GM12865 (cell line): ENCODE measurements at regions not wholly inside any gene's neighbourhood (a gene's known extent, or its start where the extent isn't known, plus 50 kb on each side); places are given as distances from the start of the nearest gene placed in this dataset.
"Not testable (repeated sequence)": the region's sequence is repeated elsewhere in the genome, so short reads cannot be mapped to it uniquely, and the experiment has no call there.

Source experiments
- DNase-seq: peaks from one replicate; pipeline ENCODE4 v3.0.0; 2010; ENCODE audit warnings: low read depth
- H3K4me3 ChIP-seq: 2 replicates; pipeline ENCODE4 v1.5.1; 2011; ENCODE audit warnings: mild to moderate bottlenecking, low read depth, low read length, control low read depth
- TF ChIP-seq, protein P1 (sequence below): IDR thresholded peaks from 2 replicates; pipeline ENCODE4 v1.5.1; 2011; ENCODE audit warnings: low read length, control low read depth, low read depth, inconsistent platforms; ENCODE audit not compliant: insufficient read depth; ENCODE audit errors: missing control alignments

DNA sequence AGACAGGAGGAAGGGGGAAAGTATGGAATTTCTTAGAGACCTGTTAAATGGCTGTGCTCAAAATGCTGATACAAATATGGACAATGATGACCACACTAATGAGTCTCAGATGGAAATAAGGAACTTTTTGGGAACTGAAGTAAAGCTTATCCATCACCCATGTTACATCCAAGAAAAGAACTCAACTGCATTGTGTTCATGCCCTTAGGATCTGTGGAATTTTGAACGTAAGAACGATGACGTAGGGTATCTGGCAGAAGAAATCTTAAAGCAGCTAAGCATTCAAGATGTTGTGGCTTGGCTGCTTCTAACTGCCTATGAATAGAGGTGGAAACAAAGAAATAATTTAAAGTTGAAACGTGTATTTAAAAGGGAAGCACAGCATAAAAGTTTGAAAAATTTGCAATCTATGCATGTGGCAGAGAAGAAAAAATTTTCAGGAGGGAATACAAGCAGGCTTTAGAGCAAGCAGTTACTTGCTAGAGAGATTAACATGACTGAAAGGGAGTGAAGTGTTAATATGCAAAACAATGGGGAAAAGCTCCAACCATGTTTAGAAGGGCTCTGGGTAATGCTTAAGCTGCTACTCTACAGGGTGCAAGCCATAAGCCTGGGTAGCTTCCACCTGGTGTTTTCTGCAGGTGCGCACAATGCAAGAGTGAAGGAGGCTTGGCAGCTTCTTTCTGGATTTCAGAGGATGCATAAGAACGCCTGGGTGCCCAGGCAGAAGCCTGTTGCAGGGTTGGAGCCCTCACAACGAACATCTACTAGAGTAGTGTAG, 499.7 kb upstream of the SEMA3D start:
- TF ChIP-seq, protein P1, sequence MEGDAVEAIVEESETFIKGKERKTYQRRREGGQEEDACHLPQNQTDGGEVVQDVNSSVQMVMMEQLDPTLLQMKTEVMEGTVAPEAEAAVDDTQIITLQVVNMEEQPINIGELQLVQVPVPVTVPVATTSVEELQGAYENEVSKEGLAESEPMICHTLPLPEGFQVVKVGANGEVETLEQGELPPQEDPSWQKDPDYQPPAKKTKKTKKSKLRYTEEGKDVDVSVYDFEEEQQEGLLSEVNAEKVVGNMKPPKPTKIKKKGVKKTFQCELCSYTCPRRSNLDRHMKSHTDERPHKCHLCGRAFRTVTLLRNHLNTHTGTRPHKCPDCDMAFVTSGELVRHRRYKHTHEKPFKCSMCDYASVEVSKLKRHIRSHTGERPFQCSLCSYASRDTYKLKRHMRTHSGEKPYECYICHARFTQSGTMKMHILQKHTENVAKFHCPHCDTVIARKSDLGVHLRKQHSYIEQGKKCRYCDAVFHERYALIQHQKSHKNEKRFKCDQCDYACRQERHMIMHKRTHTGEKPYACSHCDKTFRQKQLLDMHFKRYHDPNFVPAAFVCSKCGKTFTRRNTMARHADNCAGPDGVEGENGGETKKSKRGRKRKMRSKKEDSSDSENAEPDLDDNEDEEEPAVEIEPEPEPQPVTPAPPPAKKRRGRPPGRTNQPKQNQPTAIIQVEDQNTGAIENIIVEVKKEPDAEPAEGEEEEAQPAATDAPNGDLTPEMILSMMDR: no peak
- no peak for DNase-seq
- H3K4me3 ChIP-seq: no peak overlapping the region

DNA sequence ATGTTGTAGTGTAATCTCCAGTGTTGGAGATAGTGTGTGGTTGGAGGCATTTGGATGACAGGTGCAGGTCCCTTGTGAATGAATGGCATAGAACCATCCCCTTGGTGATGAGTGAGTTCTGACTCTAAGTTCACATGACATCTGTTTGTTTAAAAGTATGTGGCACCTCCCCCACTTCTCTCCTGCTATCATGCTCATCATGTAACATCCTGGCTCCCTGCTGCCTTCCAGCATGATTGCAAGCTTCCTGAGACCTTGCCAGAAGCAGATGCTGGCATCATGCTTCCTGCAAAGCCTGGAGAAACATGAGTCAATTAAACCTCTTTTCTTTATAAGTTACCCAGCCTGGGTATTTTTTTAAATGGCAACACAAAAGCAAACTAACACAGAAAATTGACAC, 499.0 kb upstream of the SEMA3D start:
- no peak for DNase-seq
- H3K4me3 ChIP-seq: no peak overlapping the region
- TF ChIP-seq, protein P1: no peak

DNA sequence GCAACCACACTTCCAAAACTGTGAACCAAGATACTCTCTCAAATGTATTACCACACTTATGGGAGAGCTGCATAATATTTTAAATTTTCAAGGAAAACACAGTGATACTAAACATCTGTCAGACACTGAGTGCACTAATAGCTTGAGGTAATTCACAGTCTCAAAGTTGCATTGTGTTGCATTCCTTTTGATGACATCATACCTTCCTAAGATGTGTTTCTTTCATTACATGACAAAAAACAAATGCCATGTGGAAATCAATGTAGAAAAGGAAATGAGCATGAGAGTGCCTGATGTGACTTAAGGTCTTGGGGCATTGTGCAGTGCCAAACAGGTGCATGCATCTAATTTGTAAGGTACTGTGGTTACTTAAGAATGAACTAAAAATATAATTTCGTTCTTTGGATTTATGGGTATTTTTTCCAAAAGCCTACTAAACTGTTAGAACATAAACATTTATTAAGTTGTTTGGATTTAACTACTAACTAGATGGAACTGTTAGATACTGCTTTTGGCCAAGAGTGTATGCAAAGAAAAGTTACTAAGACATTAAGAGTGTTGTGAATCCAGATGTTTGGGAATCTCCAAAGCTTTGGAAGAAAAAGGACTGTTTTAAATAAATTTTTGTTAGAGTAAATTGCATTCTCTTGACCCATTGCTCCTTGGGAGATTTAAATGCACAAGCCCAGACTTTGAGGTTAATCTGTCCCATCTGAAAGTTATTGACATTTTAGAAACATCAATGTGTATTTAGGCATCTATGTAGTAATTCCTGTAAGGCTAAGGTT, 496.2 kb upstream of the SEMA3D start:
- TF ChIP-seq, protein P1: no peak
- no peak for DNase-seq

DNA sequence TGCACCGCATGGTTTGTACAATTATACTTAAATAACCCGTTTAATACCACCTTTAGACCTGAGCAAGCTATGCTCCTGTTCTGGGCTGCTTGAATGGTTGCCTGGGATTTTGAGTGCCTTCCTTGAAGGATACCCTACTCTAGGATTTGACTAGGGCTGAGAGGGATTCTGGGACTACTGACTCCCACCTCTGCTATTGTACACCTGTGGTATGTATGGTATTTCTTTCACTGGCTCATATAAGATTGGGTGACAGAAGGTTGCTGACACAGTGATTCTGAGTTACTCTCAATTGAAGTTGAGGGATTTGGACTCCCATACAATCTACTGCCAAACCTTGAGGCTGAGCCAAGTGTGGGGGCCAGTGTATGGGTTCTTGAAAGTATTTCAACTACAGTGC, 494.4 kb upstream of the SEMA3D start:
- TF ChIP-seq, protein P1: no peak
- no peak for DNase-seq
- no peak overlapping the region for H3K4me3 ChIP-seq

More for the DNA sequence above, 496.2 kb upstream of the SEMA3D start:
- H3K4me3 ChIP-seq: no peak overlapping the region

DNA sequence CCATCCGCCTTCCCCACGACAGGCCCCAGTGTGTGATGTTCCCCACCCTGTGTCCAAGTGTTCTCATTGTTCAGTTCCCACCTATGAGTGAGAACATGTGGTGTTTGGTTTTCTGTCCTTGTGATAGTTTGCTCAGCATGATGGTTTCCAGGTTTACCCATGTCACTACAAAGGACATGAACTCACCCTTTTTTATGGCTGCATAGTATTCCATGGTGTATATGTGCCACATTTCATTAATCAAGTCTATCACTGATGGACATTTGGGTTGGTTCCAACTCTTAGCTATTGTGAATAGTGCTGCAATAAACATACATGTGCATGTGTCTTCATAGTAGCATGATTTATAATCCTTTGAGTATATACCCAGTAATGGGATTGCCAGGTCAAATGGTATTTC, 488.2 kb upstream of the SEMA3D start:
- H3K4me3 ChIP-seq, DNase-seq: not testable (repeated sequence)

DNA sequence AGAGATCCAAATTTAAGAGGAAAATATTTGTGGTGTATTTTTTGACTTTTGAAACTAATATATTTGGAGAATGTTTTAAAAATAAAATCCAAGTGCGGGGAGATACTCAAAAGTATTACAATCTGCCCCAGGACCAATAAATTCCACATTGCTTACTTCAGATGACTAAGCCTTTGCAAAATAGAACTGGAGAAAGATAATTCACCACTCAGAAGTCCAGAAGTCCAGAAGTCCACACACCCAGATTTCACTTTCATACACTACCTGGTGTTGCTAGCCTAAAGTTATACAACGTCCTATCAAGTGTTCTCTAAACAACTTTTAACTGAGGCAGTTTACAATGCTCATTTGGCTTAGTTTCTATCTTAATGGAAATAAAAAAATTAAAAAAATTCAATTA, 487.0 kb upstream of the SEMA3D start:
- DNase-seq: no peak
- TF ChIP-seq, protein P1: no peak
- no peak overlapping the region for H3K4me3 ChIP-seq

DNA sequence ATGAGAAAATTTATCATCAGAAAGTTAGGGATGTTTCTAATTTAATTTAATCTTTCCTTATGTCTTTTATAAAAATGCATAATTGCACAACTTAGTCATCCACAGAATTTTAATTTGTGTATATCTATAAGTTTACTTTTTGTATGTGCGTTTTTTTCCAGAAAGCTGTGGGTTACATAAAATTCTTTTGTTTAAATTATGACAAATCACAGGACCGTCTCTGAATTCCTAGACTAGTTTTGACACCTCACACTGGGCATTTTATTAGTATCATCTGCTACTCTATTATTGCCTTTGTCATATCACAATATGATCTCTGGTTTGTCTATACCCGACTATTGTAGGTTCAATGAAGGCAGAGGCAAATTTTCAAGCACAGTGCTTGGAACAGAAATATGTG, 482.4 kb upstream of the SEMA3D start:
- no peak overlapping the region for H3K4me3 ChIP-seq
- TF ChIP-seq, protein P1: no peak
- no peak for DNase-seq
